ENCODE measurements at regions not wholly inside any gene's neighbourhood (a gene's known extent, or its start where the extent isn't known, plus 50 kb on each side); places are given as distances from the start of the nearest gene placed in this dataset.
"Not testable (repeated sequence)": the region's sequence is repeated elsewhere in the genome, so short reads cannot be mapped to it uniquely, and the experiment has no call there.

GRCh38 chr3:82636177-82636576, 874.7 kb upstream of the GBE1 start:
- in situ Hi-C loops (cut with HindIII; ENCODE audit: low sequenced_read_pairs): no loop called here
- H3K4me3 ChIP-seq (ENCODE audit: low read depth, low read length): no peak overlapping the region
- TF ChIP-seq, protein P1, sequence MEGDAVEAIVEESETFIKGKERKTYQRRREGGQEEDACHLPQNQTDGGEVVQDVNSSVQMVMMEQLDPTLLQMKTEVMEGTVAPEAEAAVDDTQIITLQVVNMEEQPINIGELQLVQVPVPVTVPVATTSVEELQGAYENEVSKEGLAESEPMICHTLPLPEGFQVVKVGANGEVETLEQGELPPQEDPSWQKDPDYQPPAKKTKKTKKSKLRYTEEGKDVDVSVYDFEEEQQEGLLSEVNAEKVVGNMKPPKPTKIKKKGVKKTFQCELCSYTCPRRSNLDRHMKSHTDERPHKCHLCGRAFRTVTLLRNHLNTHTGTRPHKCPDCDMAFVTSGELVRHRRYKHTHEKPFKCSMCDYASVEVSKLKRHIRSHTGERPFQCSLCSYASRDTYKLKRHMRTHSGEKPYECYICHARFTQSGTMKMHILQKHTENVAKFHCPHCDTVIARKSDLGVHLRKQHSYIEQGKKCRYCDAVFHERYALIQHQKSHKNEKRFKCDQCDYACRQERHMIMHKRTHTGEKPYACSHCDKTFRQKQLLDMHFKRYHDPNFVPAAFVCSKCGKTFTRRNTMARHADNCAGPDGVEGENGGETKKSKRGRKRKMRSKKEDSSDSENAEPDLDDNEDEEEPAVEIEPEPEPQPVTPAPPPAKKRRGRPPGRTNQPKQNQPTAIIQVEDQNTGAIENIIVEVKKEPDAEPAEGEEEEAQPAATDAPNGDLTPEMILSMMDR (IDR thresholded peaks at IDR 0.05; ENCODE audit: low read depth, low read length): no peak
- no peak for DNase-seq (ENCODE audit: low read depth, low spot score)

DNA sequence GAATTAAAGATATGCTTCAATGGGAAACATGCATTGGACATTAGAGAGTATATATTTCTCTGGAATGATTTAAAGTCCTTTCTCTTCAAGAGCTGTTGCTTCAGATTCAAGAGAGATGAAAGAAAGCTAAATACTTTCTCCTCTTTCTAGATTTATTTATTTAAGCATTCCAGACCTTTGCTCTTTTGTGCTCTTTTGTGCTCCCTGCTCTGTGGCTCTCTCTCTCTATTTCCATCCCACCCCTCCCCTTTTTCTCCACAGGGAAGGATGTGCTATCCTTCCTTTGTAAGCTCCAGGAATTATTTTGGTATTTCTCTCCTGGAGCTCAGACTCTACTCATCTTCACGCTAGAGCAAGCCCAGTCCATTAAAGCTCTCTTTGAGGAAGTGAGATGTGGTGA, 871.9 kb upstream of the GBE1 start:
- no peak overlapping the region for H3K4me3 ChIP-seq (ENCODE audit: low read depth, low read length)
- in situ Hi-C loops (cut with HindIII; ENCODE audit: low sequenced_read_pairs): no loop called here
- TF ChIP-seq, protein P1 (IDR thresholded peaks at IDR 0.05; ENCODE audit: low read depth, low read length): no peak
- DNase-seq (ENCODE audit: low read depth, low spot score): no peak

DNA sequence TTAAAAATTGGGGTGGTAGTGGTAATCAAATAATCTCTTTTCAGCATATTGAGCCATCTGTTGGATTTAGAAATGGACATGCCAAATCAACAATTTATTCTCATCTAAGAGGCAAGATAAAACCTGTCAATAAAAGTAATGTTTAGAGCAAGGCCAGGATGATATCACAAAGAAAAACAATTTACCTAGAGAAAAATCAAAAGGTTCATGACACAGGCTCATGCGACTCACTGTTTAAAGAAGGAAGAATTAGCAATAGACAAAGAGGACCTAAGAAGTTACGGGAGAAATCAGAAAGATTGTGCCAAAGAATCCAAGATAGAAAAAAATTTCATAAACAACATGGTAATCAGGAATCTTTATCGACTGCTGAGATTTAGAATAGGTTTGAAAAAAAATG, 868.5 kb upstream of the GBE1 start:
- in situ Hi-C loops (cut with HindIII; ENCODE audit: low sequenced_read_pairs): no loop called here
- DNase-seq (ENCODE audit: low read depth, low spot score): no peak
- TF ChIP-seq, protein P1 (IDR thresholded peaks at IDR 0.05; ENCODE audit: low read depth, low read length): no peak
- no peak overlapping the region for H3K4me3 ChIP-seq (ENCODE audit: low read depth, low read length)

DNA sequence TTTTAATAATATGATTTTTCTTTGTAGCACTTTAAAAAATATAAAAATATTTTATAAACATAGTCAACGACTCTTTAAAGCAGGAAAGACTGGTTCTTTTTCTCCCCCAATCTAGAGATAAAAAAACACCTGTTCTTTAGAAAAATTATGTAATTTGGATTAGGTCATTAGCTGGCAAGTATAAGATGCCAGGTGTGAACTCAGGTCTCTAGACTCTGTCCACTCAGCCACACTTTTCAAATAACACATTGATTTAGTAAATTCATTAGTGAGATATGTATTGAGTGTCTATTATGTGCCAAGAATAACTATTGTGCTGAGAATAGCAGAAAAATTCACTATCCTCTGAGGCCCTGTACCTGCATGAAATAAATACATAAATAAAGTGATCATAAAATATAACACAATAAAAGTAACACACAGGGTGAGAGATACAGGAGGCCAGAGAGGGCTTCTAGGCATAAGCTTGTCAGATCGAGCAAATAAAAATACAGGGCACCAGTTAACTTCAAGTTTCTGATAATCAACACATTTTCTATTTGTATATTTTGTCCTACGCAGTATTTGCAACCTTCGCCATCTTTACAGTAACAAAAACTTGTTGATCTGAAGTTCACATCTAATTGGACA, 867.1 kb upstream of the GBE1 start:
- TF ChIP-seq, protein P1 (IDR thresholded peaks at IDR 0.05; ENCODE audit: low read depth, low read length): no peak
- DNase-seq (ENCODE audit: low read depth, low spot score): no peak
- no peak overlapping the region for H3K4me3 ChIP-seq (ENCODE audit: low read depth, low read length)
- in situ Hi-C loops (cut with HindIII; ENCODE audit: low sequenced_read_pairs): no loop called here

- TF ChIP-seq, protein P1 (IDR thresholded peaks at IDR 0.05; ENCODE audit: low read depth, low read length): no peak
Measured at GRCh38 chr3:82627733-82628132, 866.3 kb upstream of the GBE1 start.

GRCh38 chr3:82620744-82621143, 859.3 kb upstream of the GBE1 start:
- H3K4me3 ChIP-seq (ENCODE audit: low read depth, low read length); DNase-seq (ENCODE audit: low read depth, low spot score); in situ Hi-C loops (cut with HindIII; ENCODE audit: low sequenced_read_pairs): not testable (repeated sequence)

More at GRCh38 chr3:82627733-82628132, 866.3 kb upstream of the GBE1 start:
- no peak overlapping the region for H3K4me3 ChIP-seq (ENCODE audit: low read depth, low read length)
- no peak for DNase-seq (ENCODE audit: low read depth, low spot score)
- in situ Hi-C loops (cut with HindIII; ENCODE audit: low sequenced_read_pairs): no loop called here

DNA sequence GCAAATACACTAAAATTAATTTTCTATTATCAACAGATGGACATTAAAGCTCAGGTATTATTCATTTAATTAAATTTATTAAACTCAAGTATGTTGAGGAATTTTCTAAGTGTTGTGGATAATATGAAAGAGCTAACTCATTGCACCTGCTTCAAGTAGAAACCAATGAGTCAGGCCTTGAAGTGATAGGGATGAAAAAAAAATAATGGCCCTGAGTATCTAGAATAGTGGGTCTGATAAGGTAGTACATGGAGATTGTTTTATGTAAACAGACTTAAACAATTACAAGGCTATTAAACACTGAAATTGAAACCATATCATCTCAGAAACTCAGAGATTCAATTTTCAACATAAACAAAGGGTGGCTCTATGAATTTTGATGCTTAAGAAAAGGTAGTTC, 857.1 kb upstream of the GBE1 start:
- no peak for DNase-seq (ENCODE audit: low read depth, low spot score)
- no peak overlapping the region for H3K4me3 ChIP-seq (ENCODE audit: low read depth, low read length)
- in situ Hi-C loops (cut with HindIII; ENCODE audit: low sequenced_read_pairs): no loop called here
- TF ChIP-seq, protein P1 (IDR thresholded peaks at IDR 0.05; ENCODE audit: low read depth, low read length): no peak

Data from astrocyte of the spinal cord (primary cell).